IMR-90 (cell line): ENCODE measurements at regions not wholly inside any gene's neighbourhood (a gene's known extent, or its start where the extent isn't known, plus 50 kb on each side); places are given as distances from the start of the nearest gene placed in this dataset.

Experiments used
- ATAC-seq: fragments of 200-7000 bp; cut with Tn5 transposase; 2 replicates; pipeline ENCODE4 v1.9.1; 2020; ENCODE audit warnings: low read depth, mild to moderate bottlenecking, moderate library complexity
- BruUV-seq: library from RNA; stranded (reverse); fragments of 400-500 nt; replicated peaks from 2 replicates; lab custom pipeline; 2021; lab: Mats Ljungman, UMichigan
- CTCF ChIA-PET: fragments of 300-600 bp; formaldehyde crosslinking; extraction: SDS; loops from one replicate; lab custom pipeline; 2021; ENCODE audit warnings: antibody characterized with exemption; lab: Yijun Ruan, JAX
- POLR2A ChIA-PET: fragments of 300-600 bp; sonication (Branson Sonifier 250); formaldehyde crosslinking; loops from one replicate; lab custom pipeline; 2022; ENCODE audit warnings: antibody characterized with exemption; ENCODE audit not compliant: unreplicated experiment; lab: Charles Lee
- DNase-seq: peaks from one replicate; pipeline ENCODE4 v3.0.0; 2013
- H2AFZ ChIP-seq: replicated peaks from 2 replicates; pipeline ENCODE3; 2013; ENCODE audit warnings: low read length, mild to moderate bottlenecking; ENCODE audit not compliant: poor library complexity
- H2AK5ac ChIP-seq: 2 replicates; pipeline ENCODE4 v1.6.1; 2013; ENCODE audit warnings: low read depth, low read length, inconsistent platforms
- H2AK9ac ChIP-seq: replicated peaks from 2 replicates; pipeline ENCODE3; 2013; ENCODE audit warnings: mild to moderate bottlenecking, low read depth, low read length, moderate library complexity; ENCODE audit not compliant: poor library complexity
- H2BK120ac ChIP-seq: 2 replicates; pipeline ENCODE4 v1.6.1; 2013; ENCODE audit warnings: low read depth, low read length, inconsistent platforms
- H2BK15ac ChIP-seq: 3 replicates; pipeline ENCODE4 v1.6.1; 2013; ENCODE audit warnings: low read depth, low read length, inconsistent platforms
- H2BK20ac ChIP-seq: 2 replicates; pipeline ENCODE4 v1.6.1; 2013; ENCODE audit warnings: low read depth, mild to moderate bottlenecking, inconsistent platforms, low read length, moderate library complexity
- H2BK5ac ChIP-seq: 2 replicates; pipeline ENCODE4 v1.6.1; 2013; ENCODE audit warnings: mild to moderate bottlenecking, low read depth, low read length, inconsistent platforms; ENCODE audit not compliant: poor library complexity, severe bottlenecking
- H3K14ac ChIP-seq: replicated peaks from 2 replicates; pipeline ENCODE4 v1.6.1; 2013; ENCODE audit warnings: low read depth, low read length, inconsistent platforms
- H3K18ac ChIP-seq: 2 replicates; pipeline ENCODE4 v1.6.1; 2013; ENCODE audit warnings: low read depth, low read length, control low read depth
- H3K23ac ChIP-seq: 2 replicates; pipeline ENCODE4 v1.6.1; 2013; ENCODE audit warnings: low read depth, low read length, inconsistent platforms
- H3K27ac ChIP-seq: 2 replicates; pipeline ENCODE4 v1.5.1; 2013; ENCODE audit warnings: mild to moderate bottlenecking, control low read depth, low read length; ENCODE audit not compliant: insufficient read depth
- H3K27me3 ChIP-seq: 2 replicates; pipeline ENCODE4 v1.6.1; 2013; ENCODE audit warnings: low read length; ENCODE audit not compliant: control insufficient read depth, insufficient read depth
- H3K36me3 ChIP-seq: 2 replicates; pipeline ENCODE4 v1.6.1; 2013; ENCODE audit warnings: low read length, mixed read lengths; ENCODE audit not compliant: control insufficient read depth, insufficient read depth
- H3K4ac ChIP-seq: 2 replicates; pipeline ENCODE4 v1.6.1; 2013; ENCODE audit warnings: low read depth, low read length, inconsistent platforms
- H3K4me1 ChIP-seq: 2 replicates; pipeline ENCODE4 v1.6.1; 2013; ENCODE audit warnings: low read length, mixed read lengths; ENCODE audit not compliant: control insufficient read depth, insufficient read depth
- H3K4me2 ChIP-seq: 2 replicates; pipeline ENCODE4 v1.6.1; 2013; ENCODE audit warnings: low read depth, mild to moderate bottlenecking, control low read depth, low read length, moderate library complexity
- H3K4me3 ChIP-seq: 2 replicates; pipeline ENCODE4 v1.5.1; 2013; ENCODE audit warnings: low read depth, mild to moderate bottlenecking, control low read depth, low read length, moderate library complexity; ENCODE audit not compliant: insufficient read depth
- H3K56ac ChIP-seq: 2 replicates; pipeline ENCODE4 v1.6.1; 2013; ENCODE audit warnings: low read length, inconsistent platforms; ENCODE audit not compliant: insufficient read depth; ENCODE audit errors: extremely low read depth
- H3K79me1 ChIP-seq, 2 experiments: 2 replicates each; pipeline ENCODE4 v1.6.1; 2013; ENCODE audit warnings: low read length in 2 of 2, inconsistent platforms in 1 of 2, low read depth in 1 of 2
- H3K9ac ChIP-seq: 2 replicates; pipeline ENCODE4 v1.6.1; 2013; ENCODE audit warnings: low read depth, low read length, control low read depth
- H3K9me1 ChIP-seq: 2 replicates; pipeline ENCODE4 v1.6.1; 2013; ENCODE audit warnings: low read length, inconsistent platforms; ENCODE audit not compliant: insufficient read depth
- H3K9me3 ChIP-seq: 2 replicates; pipeline ENCODE4 v1.6.1; 2013; ENCODE audit warnings: low read length; ENCODE audit not compliant: control insufficient read depth, insufficient read depth
- H4K20me1 ChIP-seq: 2 replicates; pipeline ENCODE4 v1.6.1; 2013; ENCODE audit warnings: low read length, inconsistent platforms; ENCODE audit not compliant: insufficient read depth
- H4K5ac ChIP-seq: 2 replicates; pipeline ENCODE4 v1.6.1; 2013; ENCODE audit warnings: mild to moderate bottlenecking, low read depth, low read length, control low read depth
- H4K8ac ChIP-seq, 2 experiments: 2 replicates each; pipeline ENCODE4 v1.6.1; 2013; ENCODE audit warnings: low read depth in 2 of 2, low read length in 2 of 2, control low read depth in 1 of 2, inconsistent platforms in 1 of 2
- H4K91ac ChIP-seq: 2 replicates; pipeline ENCODE4 v1.6.1; 2013; ENCODE audit warnings: low read depth, low read length, inconsistent platforms; ENCODE audit not compliant: insufficient read depth
- CEBPB ChIP-seq: IDR thresholded peaks from 2 replicates; pipeline ENCODE4 v1.6.1; 2012; ENCODE audit warnings: low read depth, low read length, improper control_type of control experiment
- CTCF ChIP-seq: conservative IDR thresholded peaks from 2 replicates; pipeline ENCODE4 v1.5.1; 2012; ENCODE audit warnings: mild to moderate bottlenecking, low read depth, low read length, improper control_type of control experiment
- FOS ChIP-seq: fragments of 150-350 bp; IDR thresholded peaks from 2 replicates; pipeline ENCODE4 v1.6.1; 2016; ENCODE audit warnings: low read depth, low read length
- MAZ ChIP-seq: IDR thresholded peaks from 2 replicates; pipeline ENCODE4 v1.6.1; 2012; ENCODE audit warnings: low read depth, mild to moderate bottlenecking, low read length, improper control_type of control experiment, moderate library complexity, borderline replicate concordance
- RCOR1 ChIP-seq: IDR thresholded peaks from 2 replicates; pipeline ENCODE4 v1.6.1; 2012; ENCODE audit warnings: mild to moderate bottlenecking, low read length, improper control_type of control experiment; ENCODE audit not compliant: insufficient replicate concordance
- RFX5 ChIP-seq: IDR thresholded peaks from 2 replicates; pipeline ENCODE4 v1.8.0; 2012; ENCODE audit warnings: low read depth, mild to moderate bottlenecking, low read length, moderate library complexity
- SMC3 ChIP-seq: fragments of 150-350 bp; IDR thresholded peaks from 2 replicates; pipeline ENCODE4 v1.6.1; 2016; ENCODE audit warnings: low read depth, mild to moderate bottlenecking, antibody characterized with exemption, low read length, moderate library complexity
- dilution Hi-C: fragments of 300-500 bp; cut with HindIII; formaldehyde crosslinking; loops from one replicate; pipeline ENCODE4 v1.14.3; 2018; ENCODE audit warnings: low sequenced_read_pairs; ENCODE audit not compliant: unreplicated experiment
- in situ Hi-C: fragments of 300-500 bp; cut with MboI; formaldehyde crosslinking; loops from 3 replicates; pipeline ENCODE4 v1.14.3; 2019; ENCODE audit warnings: low sequenced_read_pairs, inconsistent platforms, mixed read lengths
- intact Hi-C: fragments of 100-400 bp; cut with micrococcal nuclease; formaldehyde crosslinking; loops from 2 replicates; pipeline ENCODE4 v1.10.0; 2022
- TF ChIP-seq, protein P1 (sequence below): fragments of 150-350 bp; IDR thresholded peaks from 2 replicates; pipeline ENCODE4 v1.6.1; 2017; ENCODE audit warnings: mild to moderate bottlenecking, antibody characterized with exemption, low read length, low read depth

DNA sequence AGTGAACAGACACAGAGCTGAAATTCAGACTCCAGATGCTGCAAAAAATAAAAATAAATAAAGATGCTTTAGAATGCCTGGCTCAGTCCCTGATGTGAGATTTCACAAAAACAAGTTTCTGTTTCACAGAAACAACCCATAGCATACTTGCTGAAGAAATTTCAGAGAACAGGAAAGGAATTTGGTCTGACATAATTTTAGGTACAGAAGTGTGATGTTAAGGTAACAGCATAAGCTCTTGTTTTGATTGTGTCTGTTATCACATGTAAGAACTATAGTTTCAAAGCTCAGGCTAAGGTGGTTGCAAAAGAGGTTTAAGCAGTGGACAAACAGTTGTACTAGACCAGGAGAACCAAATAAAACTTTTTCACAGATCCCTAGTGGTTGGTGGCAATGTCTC is 152.1 kb downstream of the PTGER3 start:
- no peaks in the 10 kb centered on the region for H3K4me1 ChIP-seq
- no peaks in the 10 kb centered on the region for H3K36me3 ChIP-seq
- no peak overlapping the region for H4K5ac ChIP-seq
- H3K27ac ChIP-seq: no peak overlapping the region
- no peaks in the 10 kb centered on the region for H3K9me3 ChIP-seq
- dilution Hi-C loops (no loop called here), intact Hi-C loops (no loop called here), in situ Hi-C loops (no loop called here)
- no peaks in the 10 kb centered on the region for H3K79me1 ChIP-seq
- no peak overlapping the region for H2AFZ ChIP-seq
- H4K91ac ChIP-seq: no peak overlapping the region
- no peaks in the 10 kb centered on the region for H3K27me3 ChIP-seq
- H3K4ac ChIP-seq: no peak overlapping the region
- no peak overlapping the region for H2AK9ac ChIP-seq
- ATAC-seq (no peak), DNase-seq (no peak)
- H2BK20ac ChIP-seq: no peak overlapping the region
- no peak overlapping the region for H2BK5ac ChIP-seq
- no peak overlapping the region for H3K18ac ChIP-seq
- H3K14ac ChIP-seq: no peak overlapping the region
- H3K56ac ChIP-seq: no peak overlapping the region
- no peaks in the 10 kb centered on the region for H3K9me1 ChIP-seq
- ChIA-PET CTCF (no interaction called here), POLR2A (no interaction called here)
- no peak overlapping the region for H3K23ac ChIP-seq
- no peak overlapping the region for H2AK5ac ChIP-seq
- no peaks in the 10 kb centered on the region for H4K20me1 ChIP-seq
- no TSS peak for BruUV-seq
- H2BK15ac ChIP-seq: no peak overlapping the region
- no peak for TF ChIP-seq SMC3
- TF ChIP-seq RFX5: no peak
- TF ChIP-seq MAZ: no peak
- TF ChIP-seq, protein P1, sequence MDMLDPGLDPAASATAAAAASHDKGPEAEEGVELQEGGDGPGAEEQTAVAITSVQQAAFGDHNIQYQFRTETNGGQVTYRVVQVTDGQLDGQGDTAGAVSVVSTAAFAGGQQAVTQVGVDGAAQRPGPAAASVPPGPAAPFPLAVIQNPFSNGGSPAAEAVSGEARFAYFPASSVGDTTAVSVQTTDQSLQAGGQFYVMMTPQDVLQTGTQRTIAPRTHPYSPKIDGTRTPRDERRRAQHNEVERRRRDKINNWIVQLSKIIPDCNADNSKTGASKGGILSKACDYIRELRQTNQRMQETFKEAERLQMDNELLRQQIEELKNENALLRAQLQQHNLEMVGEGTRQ: no peak
- no peak for TF ChIP-seq CEBPB
- TF ChIP-seq CTCF: no peak
- no peak for TF ChIP-seq FOS
- no peak for TF ChIP-seq RCOR1
- H3K4me2 ChIP-seq: no peak overlapping the region
- H3K9ac ChIP-seq: no peak overlapping the region
- H3K4me3 ChIP-seq: no peak overlapping the region
- no peak overlapping the region for H2BK120ac ChIP-seq
- no peak overlapping the region for H4K8ac ChIP-seq
